NCI-H2227 (cell line): ENCODE measurements at regions not wholly inside any gene's neighbourhood (a gene's known extent, or its start where the extent isn't known, plus 50 kb on each side); places are given as distances from the start of the nearest gene placed in this dataset.
"Not testable (repeated sequence)": the region's sequence is repeated elsewhere in the genome, so short reads cannot be mapped to it uniquely, and the experiment has no call there.

ENCODE experiments used
- DNase-seq: peaks from one replicate; lab custom pipeline; 2025; ENCODE audit not compliant: unreplicated experiment; lab: John Stamatoyannopoulos, UW

- no peak for DNase-seq
These were observed 1964.2 kb downstream of the ARAP2 start for GRCh38 chr4:34280131-34280530.

GRCh38 chr4:34281826-34282225 is 1962.5 kb downstream of the ARAP2 start:
- no peak for DNase-seq

- DNase-seq = no peak
These were observed 1954.8 kb downstream of the ARAP2 start for GRCh38 chr4:34289489-34289888.

GRCh38 chr4:34289962-34290361 is 1954.4 kb downstream of the ARAP2 start:
- no peak for DNase-seq

GRCh38 chr4:34293459-34293858 is 1950.9 kb downstream of the ARAP2 start:
- DNase-seq = no peak

- DNase-seq = no peak
These were observed 1934.9 kb downstream of the ARAP2 start for GRCh38 chr4:34309383-34309906.

GRCh38 chr4:34318773-34319172 is 1925.5 kb downstream of the ARAP2 start:
- no peak for DNase-seq

GRCh38 chr4:34323549-34324320 is 1920.6 kb downstream of the ARAP2 start:
- DNase-seq = no peak

GRCh38 chr4:34328939-34329338 is 1915.4 kb downstream of the ARAP2 start:
- DNase-seq = no peak

- DNase-seq = not testable (repeated sequence)
These were observed 1909.2 kb downstream of the ARAP2 start for GRCh38 chr4:34335156-34335555.

- not testable (repeated sequence) for DNase-seq
These were observed 1908.8 kb downstream of the ARAP2 start for GRCh38 chr4:34335556-34335955.

GRCh38 chr4:34362654-34363053 is 1881.7 kb downstream of the ARAP2 start:
- no peak for DNase-seq

- no peak for DNase-seq
These were observed 1880.5 kb downstream of the ARAP2 start for GRCh38 chr4:34363842-34364241.

- no peak for DNase-seq
These were observed 1878.4 kb downstream of the ARAP2 start for GRCh38 chr4:34365946-34366345.

GRCh38 chr4:34371676-34372075 is 1872.6 kb downstream of the ARAP2 start:
- no peak for DNase-seq

GRCh38 chr4:34372815-34373214 is 1871.5 kb downstream of the ARAP2 start:
- DNase-seq = no peak

- no peak for DNase-seq
These were observed 1870.9 kb downstream of the ARAP2 start for GRCh38 chr4:34373456-34373855.

- no peak for DNase-seq
These were observed 1832.1 kb downstream of the ARAP2 start for GRCh38 chr4:34412233-34412632.

- no peak for DNase-seq
These were observed 1831.4 kb downstream of the ARAP2 start for GRCh38 chr4:34412911-34413310.

GRCh38 chr4:34417160-34417559 is 1827.2 kb downstream of the ARAP2 start:
- no peak for DNase-seq

GRCh38 chr4:34419871-34420270 is 1824.4 kb downstream of the ARAP2 start:
- DNase-seq = no peak

GRCh38 chr4:34422472-34423175 is 1821.7 kb downstream of the ARAP2 start:
- no peak for DNase-seq
